ENCODE measurements at regions not wholly inside any gene's neighbourhood (a gene's known extent, or its start where the extent isn't known, plus 50 kb on each side); places are given as distances from the start of the nearest gene placed in this dataset.

DNA sequence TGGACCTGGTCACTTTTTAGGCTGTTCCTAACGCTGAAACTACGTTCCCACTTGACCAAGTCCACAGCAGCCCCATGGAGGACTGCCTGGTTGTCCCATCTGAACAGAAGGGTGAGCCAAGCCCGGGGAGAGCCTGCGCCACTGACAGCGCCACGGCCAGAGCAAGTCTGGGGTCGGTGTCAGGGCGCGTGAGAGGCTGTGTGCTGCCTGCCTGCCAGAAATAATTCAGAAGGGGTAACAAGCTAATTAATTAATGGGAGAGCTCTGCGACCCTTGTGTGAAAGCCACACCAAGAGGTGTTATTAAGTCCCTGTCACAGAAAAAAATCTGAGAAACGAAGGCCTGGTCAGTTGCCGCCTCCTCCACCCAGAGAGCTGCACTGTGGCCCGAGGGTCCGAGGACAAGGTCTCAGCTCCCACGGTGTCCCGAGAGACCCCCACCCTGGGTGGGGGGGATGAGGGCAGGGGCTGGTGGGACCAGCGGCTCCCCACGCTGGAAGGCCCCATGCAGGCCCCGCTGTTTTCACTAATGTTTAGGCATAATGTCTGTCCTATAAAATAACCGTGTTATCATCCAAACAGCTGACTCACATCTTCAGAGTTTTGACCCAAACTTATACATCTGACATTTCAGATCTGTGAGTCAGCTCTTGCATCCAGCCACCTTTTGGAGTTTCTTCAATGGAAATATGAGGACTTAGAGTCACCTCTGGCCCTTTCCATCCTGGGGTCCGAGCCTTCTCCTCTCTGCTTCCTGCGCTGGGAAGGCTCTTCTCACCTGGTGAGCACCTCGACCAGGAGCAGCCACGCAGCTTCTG, 58.5 kb downstream of the DLL1 start:
- TF ChIP-seq, protein P1, sequence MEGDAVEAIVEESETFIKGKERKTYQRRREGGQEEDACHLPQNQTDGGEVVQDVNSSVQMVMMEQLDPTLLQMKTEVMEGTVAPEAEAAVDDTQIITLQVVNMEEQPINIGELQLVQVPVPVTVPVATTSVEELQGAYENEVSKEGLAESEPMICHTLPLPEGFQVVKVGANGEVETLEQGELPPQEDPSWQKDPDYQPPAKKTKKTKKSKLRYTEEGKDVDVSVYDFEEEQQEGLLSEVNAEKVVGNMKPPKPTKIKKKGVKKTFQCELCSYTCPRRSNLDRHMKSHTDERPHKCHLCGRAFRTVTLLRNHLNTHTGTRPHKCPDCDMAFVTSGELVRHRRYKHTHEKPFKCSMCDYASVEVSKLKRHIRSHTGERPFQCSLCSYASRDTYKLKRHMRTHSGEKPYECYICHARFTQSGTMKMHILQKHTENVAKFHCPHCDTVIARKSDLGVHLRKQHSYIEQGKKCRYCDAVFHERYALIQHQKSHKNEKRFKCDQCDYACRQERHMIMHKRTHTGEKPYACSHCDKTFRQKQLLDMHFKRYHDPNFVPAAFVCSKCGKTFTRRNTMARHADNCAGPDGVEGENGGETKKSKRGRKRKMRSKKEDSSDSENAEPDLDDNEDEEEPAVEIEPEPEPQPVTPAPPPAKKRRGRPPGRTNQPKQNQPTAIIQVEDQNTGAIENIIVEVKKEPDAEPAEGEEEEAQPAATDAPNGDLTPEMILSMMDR (conservative IDR thresholded peaks at IDR 0.05; ENCODE audit: control insufficient read depth, insufficient read depth, low read depth, low read length): no peak
- peak; percentile 12 for DNase-seq (ENCODE audit: low read depth)
- no peak overlapping the region for H3K4me3 ChIP-seq (ENCODE audit: control insufficient read depth, low read depth, low read length)

DNA sequence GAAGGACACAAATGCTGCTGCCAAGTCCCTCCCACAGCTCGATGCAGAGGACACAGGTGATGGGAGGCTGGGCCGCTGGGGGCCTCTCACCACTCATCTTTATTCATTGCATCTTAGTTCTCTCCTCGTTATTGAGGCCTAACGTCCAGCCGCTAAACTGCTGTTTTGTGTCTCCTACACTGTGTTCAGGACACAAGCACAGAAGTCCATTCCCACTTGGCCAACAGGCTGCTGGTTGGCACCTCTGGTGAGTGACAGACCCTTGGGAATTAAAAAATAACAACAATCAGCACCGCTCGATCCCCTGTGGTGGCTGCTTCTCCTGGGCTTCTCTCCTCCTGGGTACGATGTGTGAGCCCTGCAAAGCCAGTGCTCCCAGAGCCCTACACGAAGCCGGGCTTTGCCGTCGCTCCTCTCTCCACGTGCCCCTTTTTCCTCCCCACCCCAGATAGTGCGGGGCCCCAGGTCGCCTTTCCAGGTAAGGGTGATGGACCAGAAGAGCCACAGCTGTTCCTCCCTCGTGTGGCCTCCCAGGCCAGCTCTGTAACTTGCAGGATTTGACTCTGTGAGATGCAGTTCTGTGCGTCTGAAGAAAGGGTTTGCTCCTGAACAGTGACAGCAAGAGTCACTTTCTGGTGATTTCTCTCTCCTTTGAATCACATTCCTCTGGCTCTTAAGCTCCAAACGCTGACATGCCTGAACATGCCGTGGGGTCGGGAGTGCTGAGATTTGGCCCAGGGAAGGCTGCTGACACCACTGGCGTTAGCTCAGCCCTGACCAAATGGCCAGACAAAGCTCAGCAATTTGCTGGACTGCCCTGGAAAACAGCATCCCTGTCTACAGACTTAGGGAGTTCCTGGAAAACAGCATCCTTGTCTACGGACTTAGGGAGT, 59.3 kb downstream of the DLL1 start:
- no peak overlapping the region for H3K4me3 ChIP-seq (ENCODE audit: control insufficient read depth, low read depth, low read length)
- DNase-seq (ENCODE audit: low read depth): peak; percentile 8
- TF ChIP-seq, protein P1 (conservative IDR thresholded peaks at IDR 0.05; ENCODE audit: control insufficient read depth, insufficient read depth, low read depth, low read length): no peak

DNA sequence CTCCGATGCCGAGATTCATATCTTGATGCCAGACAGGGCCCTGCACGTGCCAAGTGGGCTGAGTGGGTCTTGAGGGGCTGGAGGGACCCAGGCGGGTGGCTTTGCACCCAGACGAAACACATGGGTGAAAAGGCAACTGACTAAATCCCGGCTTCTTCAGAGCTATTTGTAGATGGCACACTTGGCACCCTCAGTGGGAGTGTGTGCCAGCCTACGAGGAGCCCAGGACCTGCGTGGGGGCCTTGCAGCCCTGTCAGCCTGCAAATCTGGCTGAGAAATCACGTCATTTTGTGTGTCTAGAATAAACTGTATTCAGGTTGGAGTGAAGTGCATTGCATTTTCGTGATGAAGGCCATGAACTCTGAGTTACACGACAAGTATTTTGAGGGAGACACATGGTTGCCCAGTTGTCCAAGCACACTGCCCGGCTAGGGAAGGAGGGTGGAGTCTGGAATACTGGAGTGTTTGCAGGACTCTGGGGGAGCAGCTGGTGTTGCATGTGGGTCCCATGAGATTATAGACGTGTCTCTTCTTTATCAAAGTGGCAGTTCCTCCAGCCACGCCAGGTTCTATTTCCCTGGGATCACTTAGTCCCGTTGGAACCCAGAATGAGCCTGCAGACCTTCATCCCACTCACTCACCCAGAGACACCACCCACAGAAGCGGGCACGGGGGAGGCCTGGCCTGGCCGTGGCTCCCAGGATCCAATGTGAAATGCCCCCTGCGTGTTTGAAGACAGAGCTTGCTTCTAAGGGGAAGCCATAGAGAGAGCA, 60.2 kb downstream of the DLL1 start:
- TF ChIP-seq, protein P1 (conservative IDR thresholded peaks at IDR 0.05; ENCODE audit: control insufficient read depth, insufficient read depth, low read depth, low read length): no peak
- no peak overlapping the region for H3K4me3 ChIP-seq (ENCODE audit: control insufficient read depth, low read depth, low read length)
- DNase-seq (ENCODE audit: low read depth): no peak

DNA sequence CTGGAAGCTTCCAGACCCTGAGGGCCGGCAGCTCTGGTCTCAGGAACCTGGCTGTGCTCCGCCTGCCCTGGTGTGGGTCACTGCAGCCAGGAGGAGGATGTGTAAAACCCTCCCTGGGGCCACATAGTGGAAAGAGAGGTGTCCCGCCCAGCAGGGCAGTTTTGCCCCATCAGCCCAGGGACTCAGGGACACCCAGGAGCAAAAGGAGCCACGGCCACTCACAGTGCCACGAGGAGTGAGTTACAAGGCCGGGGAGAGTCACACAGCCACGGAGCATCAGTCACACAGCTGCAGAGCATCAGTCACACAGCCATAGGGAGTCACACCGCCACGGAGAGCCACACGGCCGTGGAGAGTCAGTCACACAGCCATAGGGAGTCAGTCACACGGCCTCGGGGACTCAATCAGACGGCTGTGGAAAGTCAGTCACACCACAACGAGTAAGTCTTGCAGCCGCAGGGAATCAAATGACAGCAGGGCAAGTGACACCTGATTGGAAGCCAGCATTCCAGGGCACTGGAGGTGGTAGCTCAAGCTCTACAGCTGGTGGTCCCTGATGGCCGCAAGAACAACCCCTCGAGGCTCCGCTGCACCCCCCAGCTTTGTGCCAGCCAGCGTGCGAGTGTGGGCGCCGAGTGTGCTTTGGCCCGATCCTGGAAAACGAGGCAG, 60.9 kb downstream of the DLL1 start:
- TF ChIP-seq, protein P1 (conservative IDR thresholded peaks at IDR 0.05; ENCODE audit: control insufficient read depth, insufficient read depth, low read depth, low read length): no peak

DNA sequence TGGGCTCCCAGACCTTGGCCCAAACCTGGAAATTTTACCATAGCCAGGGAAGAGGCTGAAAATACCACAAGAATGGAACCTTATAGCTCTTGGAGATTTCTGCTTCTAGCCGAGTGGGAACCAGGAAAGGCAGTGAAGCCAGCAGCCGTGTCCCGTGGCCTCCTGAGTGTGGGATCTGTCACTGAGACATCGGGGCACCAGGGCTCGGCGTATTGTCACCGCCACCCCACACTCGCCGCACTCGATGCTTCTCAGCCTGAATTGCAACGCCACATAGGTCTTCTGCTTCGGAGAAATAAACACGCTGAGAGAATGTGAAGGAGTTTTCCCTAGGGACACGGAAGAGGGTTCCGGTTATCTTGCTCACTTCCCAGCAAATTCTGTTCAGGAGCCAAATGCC, 61.5 kb downstream of the DLL1 start:
- no peak for DNase-seq (ENCODE audit: low read depth)
- TF ChIP-seq, protein P1 (conservative IDR thresholded peaks at IDR 0.05; ENCODE audit: control insufficient read depth, insufficient read depth, low read depth, low read length): no peak

More for the DNA sequence above, 60.9 kb downstream of the DLL1 start:
- no peak for DNase-seq (ENCODE audit: low read depth)
- no peak overlapping the region for H3K4me3 ChIP-seq (ENCODE audit: control insufficient read depth, low read depth, low read length)

DNA sequence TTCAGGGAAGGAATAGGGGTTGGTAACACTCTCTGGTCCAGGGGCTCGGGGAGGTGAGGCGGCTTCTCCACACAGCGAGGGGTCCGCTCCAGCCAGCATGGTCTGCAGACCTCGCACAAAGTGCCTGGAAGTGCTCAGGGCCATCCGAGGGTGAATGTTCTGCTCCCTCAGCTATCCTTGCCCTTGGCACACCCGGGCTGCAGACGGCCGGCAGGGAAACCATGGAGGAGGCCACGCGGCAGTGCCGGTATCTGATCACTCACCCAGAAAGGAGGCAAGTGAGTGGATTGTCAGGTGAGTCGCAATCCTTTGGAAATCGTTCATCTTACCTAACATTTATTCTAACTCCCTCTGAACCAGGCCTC, 62.0 kb downstream of the DLL1 start:
- TF ChIP-seq, protein P1 (conservative IDR thresholded peaks at IDR 0.05; ENCODE audit: control insufficient read depth, insufficient read depth, low read depth, low read length): no peak
- no peak for DNase-seq (ENCODE audit: low read depth)

More for the DNA sequence above, 61.5 kb downstream of the DLL1 start:
- H3K4me3 ChIP-seq (ENCODE audit: control insufficient read depth, low read depth, low read length): no peak overlapping the region

More for the DNA sequence above, 62.0 kb downstream of the DLL1 start:
- H3K4me3 ChIP-seq (ENCODE audit: control insufficient read depth, low read depth, low read length): no peak overlapping the region

All from fibroblast of mammary gland (primary cell).